ENCODE measurements at regions not wholly inside any gene's neighbourhood (a gene's known extent, or its start where the extent isn't known, plus 50 kb on each side); places are given as distances from the start of the nearest gene placed in this dataset.

DNA sequence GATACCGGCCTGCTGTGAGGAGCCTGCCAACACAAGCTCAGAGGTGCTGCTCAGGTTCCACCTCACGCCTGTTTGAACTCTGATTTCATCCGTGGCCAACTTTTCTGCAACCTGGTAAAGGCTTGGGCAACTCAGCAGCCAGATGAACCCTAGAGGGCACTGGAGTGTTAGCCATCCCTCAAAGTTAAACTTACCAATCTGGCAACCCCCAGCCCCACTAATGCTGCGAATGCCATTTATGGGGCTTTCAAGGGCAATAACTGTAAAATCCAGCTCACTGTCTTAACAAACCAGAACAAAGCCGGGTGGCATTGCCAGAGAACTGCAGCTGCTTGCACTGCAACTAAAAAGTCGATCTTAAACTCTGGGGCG is 105.5 kb downstream of the AXIN2 start:
- intact Hi-C loops (cut with micrococcal nuclease) = no loop called here
- peak; percentile 65 for DNase-seq
- peaks cover 10% of the 10 kb centered on the region for H3K27me3 Mint-ChIP-seq
- peaks cover 5% of the 10 kb centered on the region for H3K9me3 Mint-ChIP-seq
- no peak overlapping the region for H3K4me3 Mint-ChIP-seq
- peaks cover 2% of the 10 kb centered on the region for H3K4me1 Mint-ChIP-seq
- H3K27ac Mint-ChIP-seq = no peak overlapping the region
- H3K36me3 Mint-ChIP-seq (ENCODE audit: low read depth) = no peaks in the 10 kb centered on the region

GRCh38 chr17:65455154-65455971 is 106.1 kb downstream of the AXIN2 start:
- Mint-ChIP-seq H3K9me3 (peaks cover 5% of the 10 kb centered on the region), H3K27ac (no peak overlapping the region), H3K36me3 (ENCODE audit: low read depth) (no peaks in the 10 kb centered on the region), H3K4me1 (peaks cover 2% of the 10 kb centered on the region), H3K27me3 (peaks cover 11% of the 10 kb centered on the region), H3K4me3 (no peak overlapping the region)
- no peak for DNase-seq
- intact Hi-C loops (cut with micrococcal nuclease) = no loop called here

- Mint-ChIP-seq H3K27me3 (peaks cover 9% of the 10 kb centered on the region), H3K4me1 (peaks cover 2% of the 10 kb centered on the region), H3K9me3 (peaks cover 5% of the 10 kb centered on the region), H3K27ac (no peak overlapping the region), H3K4me3 (no peak overlapping the region), H3K36me3 (ENCODE audit: low read depth) (no peaks in the 10 kb centered on the region)
- DNase-seq = no peak
- intact Hi-C loops (cut with micrococcal nuclease) = no loop called here
Measured at GRCh38 chr17:65453204-65453931, 108.1 kb downstream of the AXIN2 start.

GRCh38 chr17:65449495-65449894 is 112.0 kb downstream of the AXIN2 start:
- H3K27ac Mint-ChIP-seq = no peak overlapping the region
- H3K9me3 Mint-ChIP-seq = peaks cover 5% of the 10 kb centered on the region
- no peaks in the 10 kb centered on the region for H3K4me1 Mint-ChIP-seq
- H3K4me3 Mint-ChIP-seq = no peak overlapping the region
- H3K36me3 Mint-ChIP-seq (ENCODE audit: low read depth) = no peaks in the 10 kb centered on the region
- DNase-seq = no peak
- peaks cover 11% of the 10 kb centered on the region for H3K27me3 Mint-ChIP-seq
- intact Hi-C loops (cut with micrococcal nuclease) = no loop called here

DNA sequence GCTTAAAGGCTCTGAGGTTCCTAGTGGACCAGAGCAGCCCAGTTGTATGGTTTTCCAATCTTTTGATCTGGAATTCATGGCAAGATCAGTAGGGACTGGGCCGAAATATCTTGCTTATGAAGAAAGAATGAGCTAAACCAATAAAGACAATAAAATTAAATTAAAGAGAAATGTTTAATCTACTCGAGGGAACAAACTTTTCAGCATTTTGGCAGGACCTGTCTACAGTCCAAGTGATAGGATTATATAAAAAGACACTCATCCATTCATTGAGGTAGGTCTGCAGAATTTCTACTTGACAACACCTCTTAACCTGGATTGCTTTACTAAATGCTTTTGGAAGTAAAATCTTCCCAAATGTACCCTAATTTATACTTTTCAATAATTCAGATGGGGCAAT is 113.6 kb downstream of the AXIN2 start:
- H3K36me3 Mint-ChIP-seq (ENCODE audit: low read depth) = no peaks in the 10 kb centered on the region
- DNase-seq = no peak
- peaks cover 5% of the 10 kb centered on the region for H3K9me3 Mint-ChIP-seq
- no peak overlapping the region for H3K4me3 Mint-ChIP-seq
- peaks cover 14% of the 10 kb centered on the region for H3K27me3 Mint-ChIP-seq
- no peaks in the 10 kb centered on the region for H3K4me1 Mint-ChIP-seq
- intact Hi-C loops (cut with micrococcal nuclease) = no loop called here
- no peak overlapping the region for H3K27ac Mint-ChIP-seq

DNA sequence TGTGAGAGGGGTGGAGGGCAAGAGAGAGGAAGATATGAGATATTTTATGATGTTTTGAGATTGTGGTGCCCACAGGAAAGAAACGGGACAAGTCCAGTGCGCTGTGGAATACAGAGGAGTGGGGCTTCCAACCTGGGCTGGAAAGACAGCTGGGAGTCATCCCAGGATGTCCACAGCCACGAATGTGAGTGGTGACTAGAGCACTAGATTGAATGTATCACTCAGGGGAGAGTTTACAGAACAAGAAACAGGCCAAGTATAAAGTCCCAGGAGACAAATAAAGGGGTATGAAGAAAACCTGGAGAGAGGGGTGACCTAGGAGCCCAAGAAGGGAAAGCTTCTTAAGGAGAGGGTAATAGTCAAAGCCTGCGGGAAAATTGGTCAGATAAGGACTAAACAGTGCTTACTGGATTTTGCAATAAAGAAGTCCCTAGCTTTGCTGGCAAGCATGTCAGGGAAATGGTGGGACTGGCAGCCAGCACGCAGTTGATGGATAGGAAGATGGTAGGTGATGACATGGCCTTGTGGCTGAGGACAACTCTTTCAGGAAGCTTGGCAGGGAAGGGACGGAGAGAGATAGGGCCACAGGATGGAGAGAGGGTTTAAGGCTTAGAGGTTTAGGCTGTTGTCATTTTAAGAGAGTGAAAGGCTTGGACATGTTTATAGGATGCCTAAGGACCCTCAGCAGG is 114.5 kb downstream of the AXIN2 start:
- Mint-ChIP-seq H3K4me1 (no peaks in the 10 kb centered on the region), H3K9me3 (no peaks in the 10 kb centered on the region), H3K4me3 (no peak overlapping the region), H3K27ac (no peak overlapping the region), H3K36me3 (ENCODE audit: low read depth) (no peaks in the 10 kb centered on the region), H3K27me3 (peaks cover 16% of the 10 kb centered on the region)
- DNase-seq = no peak
- intact Hi-C loops (cut with micrococcal nuclease) = no loop called here

- no peak overlapping the region for H3K4me3 Mint-ChIP-seq
- H3K4me1 Mint-ChIP-seq = peaks cover 3% of the 10 kb centered on the region
- H3K27me3 Mint-ChIP-seq = peaks cover 18% of the 10 kb centered on the region
- no peaks in the 10 kb centered on the region for H3K36me3 Mint-ChIP-seq (ENCODE audit: low read depth)
- DNase-seq = no peak
- intact Hi-C loops (cut with micrococcal nuclease) = no loop called here
- H3K9me3 Mint-ChIP-seq = no peaks in the 10 kb centered on the region
- H3K27ac Mint-ChIP-seq = no peak overlapping the region
Measured at GRCh38 chr17:65446043-65446442, 115.4 kb downstream of the AXIN2 start.

- Mint-ChIP-seq H3K4me3 (no peak overlapping the region), H3K27ac (no peak overlapping the region), H3K9me3 (no peaks in the 10 kb centered on the region), H3K36me3 (ENCODE audit: low read depth) (no peaks in the 10 kb centered on the region), H3K4me1 (peaks cover 4% of the 10 kb centered on the region), H3K27me3 (peaks cover 18% of the 10 kb centered on the region)
- intact Hi-C loops (cut with micrococcal nuclease) = no loop called here
- no peak for DNase-seq
Measured at GRCh38 chr17:65444049-65444448, 117.4 kb downstream of the AXIN2 start.

GRCh38 chr17:65442691-65443090 is 118.8 kb downstream of the AXIN2 start:
- H3K27me3 Mint-ChIP-seq = peaks cover 24% of the 10 kb centered on the region
- no peak overlapping the region for H3K27ac Mint-ChIP-seq
- H3K4me3 Mint-ChIP-seq = no peak overlapping the region
- intact Hi-C loops (cut with micrococcal nuclease) = no loop called here
- H3K4me1 Mint-ChIP-seq = peaks cover 4% of the 10 kb centered on the region
- H3K9me3 Mint-ChIP-seq = no peaks in the 10 kb centered on the region
- DNase-seq = no peak
- H3K36me3 Mint-ChIP-seq (ENCODE audit: low read depth) = no peaks in the 10 kb centered on the region

- H3K36me3 Mint-ChIP-seq (ENCODE audit: low read depth) = no peaks in the 10 kb centered on the region
- no peaks in the 10 kb centered on the region for H3K9me3 Mint-ChIP-seq
- peaks cover 23% of the 10 kb centered on the region for H3K27me3 Mint-ChIP-seq
- H3K4me1 Mint-ChIP-seq = peaks cover 4% of the 10 kb centered on the region
- no peak for DNase-seq
- H3K4me3 Mint-ChIP-seq = no peak overlapping the region
- H3K27ac Mint-ChIP-seq = no peak overlapping the region
- intact Hi-C loops (cut with micrococcal nuclease) = no loop called here
Measured at GRCh38 chr17:65442250-65442649, 119.2 kb downstream of the AXIN2 start.

DNA sequence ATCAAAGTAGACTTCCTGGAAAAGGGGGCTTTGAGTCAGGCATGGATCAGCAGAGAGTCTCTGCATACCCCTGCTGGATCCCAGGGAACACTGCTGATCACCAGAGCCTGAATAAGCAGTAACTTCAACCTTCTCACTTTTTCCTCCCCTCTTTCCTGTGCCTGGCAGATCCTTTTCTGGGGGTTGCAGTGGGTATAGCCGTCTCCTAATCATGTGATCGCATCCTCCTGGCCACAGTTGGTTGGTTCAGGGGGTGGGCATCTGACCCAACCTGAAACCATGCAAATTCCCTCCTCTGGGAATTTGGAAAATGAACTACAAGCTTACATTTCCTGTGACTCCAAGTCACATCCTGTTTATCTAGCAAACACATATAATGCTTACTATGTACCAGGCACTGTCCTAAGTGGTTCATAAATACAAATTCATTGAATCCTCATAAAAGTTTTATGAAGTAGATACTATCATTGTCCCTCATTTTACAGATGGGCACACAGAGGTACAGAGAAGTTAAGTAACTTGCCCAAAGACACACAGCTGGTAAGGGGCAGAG is 120.3 kb downstream of the AXIN2 start:
- peaks cover 22% of the 10 kb centered on the region for H3K27me3 Mint-ChIP-seq
- no peak for DNase-seq
- peaks cover 4% of the 10 kb centered on the region for H3K4me1 Mint-ChIP-seq
- no peaks in the 10 kb centered on the region for H3K36me3 Mint-ChIP-seq (ENCODE audit: low read depth)
- H3K27ac Mint-ChIP-seq = no peak overlapping the region
- H3K4me3 Mint-ChIP-seq = no peak overlapping the region
- intact Hi-C loops (cut with micrococcal nuclease) = no loop called here
- H3K9me3 Mint-ChIP-seq = no peaks in the 10 kb centered on the region

DNA sequence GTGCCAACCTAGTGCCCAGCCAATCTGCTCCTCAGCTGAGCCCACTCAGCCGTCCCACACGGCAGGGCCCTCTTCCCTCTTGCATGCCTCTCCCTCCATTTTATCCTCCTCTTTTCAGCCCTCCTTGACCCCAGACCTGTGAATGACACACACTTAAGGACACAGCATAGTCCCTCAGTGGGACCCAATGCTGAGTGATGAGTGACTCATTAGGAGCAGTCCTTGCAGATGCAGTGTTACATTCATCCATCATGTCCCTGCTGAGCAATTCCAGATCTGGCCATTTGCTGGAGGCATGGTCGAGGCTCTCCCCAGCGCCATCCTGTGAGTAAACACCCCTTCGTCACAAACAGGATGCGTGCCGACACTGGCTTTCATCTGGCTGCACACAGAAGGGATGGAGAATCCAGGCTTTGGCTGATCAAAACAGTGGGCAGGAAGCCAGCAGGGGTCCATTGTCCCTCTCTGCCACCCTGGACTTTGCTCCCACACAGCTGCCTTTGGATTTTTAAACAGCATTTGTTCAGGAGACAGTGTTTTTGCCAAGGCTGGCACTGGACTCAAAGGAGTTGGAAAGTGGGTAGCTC is 122.6 kb downstream of the AXIN2 start:
- H3K4me1 Mint-ChIP-seq = peaks cover 4% of the 10 kb centered on the region
- intact Hi-C loops (cut with micrococcal nuclease) = no loop called here
- DNase-seq = no peak
- peaks cover 25% of the 10 kb centered on the region for H3K27me3 Mint-ChIP-seq
- H3K36me3 Mint-ChIP-seq (ENCODE audit: low read depth) = no peaks in the 10 kb centered on the region
- no peaks in the 10 kb centered on the region for H3K9me3 Mint-ChIP-seq
- no peak overlapping the region for H3K27ac Mint-ChIP-seq
- no peak overlapping the region for H3K4me3 Mint-ChIP-seq

- Mint-ChIP-seq H3K4me3 (no peak overlapping the region), H3K36me3 (ENCODE audit: low read depth) (no peaks in the 10 kb centered on the region), H3K9me3 (no peaks in the 10 kb centered on the region), H3K27ac (no peak overlapping the region), H3K4me1 (peaks cover 7% of the 10 kb centered on the region), H3K27me3 (peaks cover 22% of the 10 kb centered on the region)
- intact Hi-C loops (cut with micrococcal nuclease) = no loop called here
- no peak for DNase-seq
Measured at GRCh38 chr17:65438173-65438572, 123.3 kb downstream of the AXIN2 start.

GRCh38 chr17:65436871-65437270 is 124.6 kb downstream of the AXIN2 start:
- H3K4me3 Mint-ChIP-seq = no peak overlapping the region
- intact Hi-C loops (cut with micrococcal nuclease) = no loop called here

More at GRCh38 chr17:65436871-65437270, 124.6 kb downstream of the AXIN2 start:
- peaks cover 5% of the 10 kb centered on the region for H3K9me3 Mint-ChIP-seq
- peaks cover 7% of the 10 kb centered on the region for H3K4me1 Mint-ChIP-seq
- no peak for DNase-seq
- H3K27ac Mint-ChIP-seq = no peak overlapping the region
- peaks cover 20% of the 10 kb centered on the region for H3K27me3 Mint-ChIP-seq
- no peaks in the 10 kb centered on the region for H3K36me3 Mint-ChIP-seq (ENCODE audit: low read depth)

All from activated CD4-positive, alpha-beta T cell treated with anti-CD3 and anti-CD28 coated beads, Interleukin-2, amount 10 ng/mL, durations not matched to agents 24 days and 14 days (primary cell).